Tibial nerve (tissue), 3 donors: ENCODE measurements at regions not wholly inside any gene's neighbourhood (a gene's known extent, or its start where the extent isn't known, plus 50 kb on each side); places are given as distances from the start of the nearest gene placed in this dataset.
"Not testable (repeated sequence)": the region's sequence is repeated elsewhere in the genome, so short reads cannot be mapped to it uniquely, and the experiment has no call there.

Experiments
- POLR2A ChIP-seq, 2 donors: fragments of 450-650 bp; IDR thresholded peaks; one replicate each; pipeline ENCODE4 v1.6.1; 2017; ENCODE audit warnings: antibody characterized with exemption in 2 of 2, mild to moderate bottlenecking in 2 of 2, moderate library complexity in 2 of 2
- TF ChIP-seq, protein P1 (sequence below), 5 experiments: fragments of 200-600 bp in 3 of 5; fragments of 450-650 bp in 2 of 5; sonication (generic) in 3 of 5; IDR thresholded peaks; one replicate each; pipeline ENCODE4 v1.5.1; 2016 to 2019; ENCODE audit warnings: antibody characterized with exemption in 5 of 5, mild to moderate bottlenecking in 3 of 5, moderate library complexity in 2 of 5

DNA sequence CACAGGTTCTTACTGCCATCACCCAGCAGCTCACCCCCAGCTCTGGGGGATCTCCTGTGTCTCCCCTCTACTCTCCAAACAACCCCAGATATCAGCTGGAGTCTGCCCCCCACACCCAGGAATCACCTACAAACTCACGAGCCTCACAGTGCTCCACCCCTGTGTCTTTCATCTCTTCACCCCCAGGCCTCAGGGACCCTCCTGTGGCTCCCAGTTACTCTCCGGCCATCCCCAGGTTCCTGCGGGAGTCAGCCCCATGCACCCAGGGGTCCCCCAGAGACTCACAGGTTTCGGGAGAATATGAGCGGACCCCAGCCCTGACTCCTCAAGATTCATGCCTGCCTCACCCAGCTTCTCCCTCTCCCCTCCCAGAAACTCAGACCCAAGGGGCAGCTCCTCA lies 3709.1 kb upstream of the OR11H1 start:
- TF ChIP-seq POLR2A (IDR thresholded peaks at IDR 0.05): not testable (repeated sequence)
- TF ChIP-seq, protein P1, sequence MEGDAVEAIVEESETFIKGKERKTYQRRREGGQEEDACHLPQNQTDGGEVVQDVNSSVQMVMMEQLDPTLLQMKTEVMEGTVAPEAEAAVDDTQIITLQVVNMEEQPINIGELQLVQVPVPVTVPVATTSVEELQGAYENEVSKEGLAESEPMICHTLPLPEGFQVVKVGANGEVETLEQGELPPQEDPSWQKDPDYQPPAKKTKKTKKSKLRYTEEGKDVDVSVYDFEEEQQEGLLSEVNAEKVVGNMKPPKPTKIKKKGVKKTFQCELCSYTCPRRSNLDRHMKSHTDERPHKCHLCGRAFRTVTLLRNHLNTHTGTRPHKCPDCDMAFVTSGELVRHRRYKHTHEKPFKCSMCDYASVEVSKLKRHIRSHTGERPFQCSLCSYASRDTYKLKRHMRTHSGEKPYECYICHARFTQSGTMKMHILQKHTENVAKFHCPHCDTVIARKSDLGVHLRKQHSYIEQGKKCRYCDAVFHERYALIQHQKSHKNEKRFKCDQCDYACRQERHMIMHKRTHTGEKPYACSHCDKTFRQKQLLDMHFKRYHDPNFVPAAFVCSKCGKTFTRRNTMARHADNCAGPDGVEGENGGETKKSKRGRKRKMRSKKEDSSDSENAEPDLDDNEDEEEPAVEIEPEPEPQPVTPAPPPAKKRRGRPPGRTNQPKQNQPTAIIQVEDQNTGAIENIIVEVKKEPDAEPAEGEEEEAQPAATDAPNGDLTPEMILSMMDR (IDR thresholded peaks at IDR 0.05): not testable (repeated sequence)
